HepG2 (cell line): ENCODE measurements at regions not wholly inside any gene's neighbourhood (a gene's known extent, or its start where the extent isn't known, plus 50 kb on each side); places are given as distances from the start of the nearest gene placed in this dataset.
A peak's percentile ranks its signal among the peaks of the same experiment; 100 is the strongest.

Source experiments
- HNRNPLL ChIP-seq: fragments of 200-400 bp; formaldehyde crosslinking; IDR thresholded peaks from 2 replicates; pipeline ENCODE4 v1.6.1; 2017; ENCODE audit warnings: mild to moderate bottlenecking, low read depth, low read length; ENCODE audit not compliant: poor library complexity, severe bottlenecking
- HOMEZ ChIP-seq: IDR thresholded peaks from 2 replicates; pipeline ENCODE4 v1.6.1; 2016; ENCODE audit warnings: low read depth
- RBM22 ChIP-seq: fragments of 200-400 bp; formaldehyde crosslinking; optimal IDR thresholded peaks from 2 replicates; pipeline ENCODE3; 2017; ENCODE audit warnings: mild to moderate bottlenecking, low read length, moderate library complexity
- RERE ChIP-seq: IDR thresholded peaks from 2 replicates; pipeline ENCODE4 v1.6.1; 2016; ENCODE audit warnings: low read depth, missing genetic modification reagents, missing compliant biosample characterization
- ZNF232 ChIP-seq: sonication (generic); formaldehyde crosslinking; IDR thresholded peaks from 2 replicates; pipeline ENCODE4 v1.4.0; 2020; ENCODE audit warnings: missing genetic modification reagents, borderline replicate concordance
- ZNF280D ChIP-seq: sonication (generic); formaldehyde crosslinking; IDR thresholded peaks from 2 replicates; pipeline ENCODE4 v1.5.1; 2020; ENCODE audit warnings: mild to moderate bottlenecking, missing genetic modification reagents
- ZNF446 ChIP-seq: sonication (generic); formaldehyde crosslinking; IDR thresholded peaks from 2 replicates; pipeline ENCODE4 v1.5.0; 2020; ENCODE audit warnings: mild to moderate bottlenecking, missing genetic modification reagents
- ZNF501 ChIP-seq: sonication (generic); formaldehyde crosslinking; IDR thresholded peaks from 2 replicates; pipeline ENCODE4 v1.5.1; 2020; ENCODE audit warnings: mild to moderate bottlenecking, moderate library complexity, missing genetic modification reagents
- ZNF577 ChIP-seq: sonication (generic); formaldehyde crosslinking; IDR thresholded peaks from 2 replicates; pipeline ENCODE4 v1.4.0; 2020; ENCODE audit warnings: mild to moderate bottlenecking, low read depth, missing genetic modification reagents, borderline replicate concordance
- ZNF614 ChIP-seq: IDR thresholded peaks from 2 replicates; pipeline ENCODE4 v1.6.1; 2018; ENCODE audit warnings: missing biosample characterization, missing genetic modification reagents, inconsistent platforms, borderline replicate concordance
- ZNF75D ChIP-seq: sonication (generic); formaldehyde crosslinking; IDR thresholded peaks from 2 replicates; pipeline ENCODE4 v1.8.1; 2023; ENCODE audit warnings: missing genetic modification reagents, mild to moderate bottlenecking, borderline replicate concordance
- ZNF770 ChIP-seq: sonication (generic); formaldehyde crosslinking; IDR thresholded peaks from 2 replicates; pipeline ENCODE4 v1.5.0; 2020; ENCODE audit warnings: mild to moderate bottlenecking, missing genetic modification reagents

- TF ChIP-seq RERE (CRISPR knock-in tag) (no peak), ZNF770 (CRISPR knock-in tag) (peak; percentile 63; the same call in 1 of the 2 replicates), ZNF501 (CRISPR knock-in tag) (no peak; the same call in 1 of the 2 replicates), HOMEZ (CRISPR knock-in tag) (peak; percentile 62; the same call in 1 of the 2 replicates), RBM22 (no peak), ZNF280D (CRISPR knock-in tag) (peak; percentile 55; the same call in 1 of the 2 replicates), ZNF446 (no peak), ZNF577 (CRISPR knock-in tag) (no peak), ZNF614 (no peak), HNRNPLL (no peak), ZNF232 (CRISPR knock-in tag) (0 out of 2 replicates have a peak, but pooled peaks have one; percentile 56), ZNF75D (no peak)
Measured at GRCh38 chr3:72155391-72156064, 370.6 kb upstream of the PROK2 start (continued).
